Stimulated activated CD4-positive, alpha-beta T cell treated with anti-CD3 and anti-CD28 coated beads, Interleukin-15, amount 100 ng/mL, for 1 hour (primary cell): ENCODE measurements at regions not wholly inside any gene's neighbourhood (a gene's known extent, or its start where the extent isn't known, plus 50 kb on each side); places are given as distances from the start of the nearest gene placed in this dataset.

ENCODE experiments used
- DNase-seq, 2 donors: peaks; one replicate each; pipeline ENCODE4 v3.0.0-alpha.2; 2020; ENCODE audit warnings: low read depth in 1 of 2, low spot score in 1 of 2

DNA sequence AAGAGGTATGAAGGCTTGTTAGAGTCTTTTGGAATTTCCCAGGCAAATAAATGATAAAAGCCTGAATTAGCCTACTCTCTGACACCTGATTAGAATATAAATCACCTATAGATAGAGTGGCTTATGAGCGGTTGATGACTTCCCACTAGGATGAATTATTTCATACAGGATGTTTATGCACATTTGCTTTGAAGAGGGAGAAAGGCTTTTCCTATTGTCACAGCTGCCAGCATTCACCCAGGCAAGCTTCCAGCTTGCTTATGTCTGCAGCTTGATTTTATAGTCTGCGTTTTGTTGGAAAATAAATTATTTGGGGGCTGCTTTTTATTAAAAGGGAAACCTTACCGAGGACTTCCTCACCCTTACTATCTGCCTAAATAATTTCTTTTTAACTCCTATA is 51.3 kb upstream of the EIF2S2 start:
- no peak for DNase-seq

DNA sequence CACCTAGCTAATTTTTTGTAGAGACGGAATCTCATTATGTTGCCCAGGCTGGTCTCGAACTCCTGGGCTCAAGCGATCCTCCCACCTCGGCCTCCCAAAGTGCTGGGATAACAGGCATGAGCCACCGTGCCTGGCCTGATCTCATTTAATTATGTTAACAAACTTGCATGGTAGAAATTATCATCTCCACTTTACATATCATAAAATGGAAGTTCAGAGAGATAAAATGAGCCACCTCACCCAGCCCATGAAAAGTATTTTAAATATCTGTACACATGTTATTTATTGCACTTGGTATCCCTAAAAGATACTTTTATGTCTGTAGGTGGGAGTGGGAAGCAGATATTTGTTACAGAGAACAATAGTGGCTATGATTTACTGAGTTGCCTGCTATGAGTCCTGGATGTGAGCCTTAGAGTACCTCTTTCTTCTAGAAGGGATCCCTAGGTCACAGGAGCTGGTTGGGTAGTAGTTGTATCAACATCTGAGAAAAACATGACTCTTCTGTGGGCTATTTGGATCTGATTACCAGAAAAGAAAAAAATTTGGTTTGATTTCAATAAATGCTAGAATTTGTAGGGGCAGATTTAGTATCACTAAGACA is 52.4 kb upstream of the EIF2S2 start:
- no peak for DNase-seq

DNA sequence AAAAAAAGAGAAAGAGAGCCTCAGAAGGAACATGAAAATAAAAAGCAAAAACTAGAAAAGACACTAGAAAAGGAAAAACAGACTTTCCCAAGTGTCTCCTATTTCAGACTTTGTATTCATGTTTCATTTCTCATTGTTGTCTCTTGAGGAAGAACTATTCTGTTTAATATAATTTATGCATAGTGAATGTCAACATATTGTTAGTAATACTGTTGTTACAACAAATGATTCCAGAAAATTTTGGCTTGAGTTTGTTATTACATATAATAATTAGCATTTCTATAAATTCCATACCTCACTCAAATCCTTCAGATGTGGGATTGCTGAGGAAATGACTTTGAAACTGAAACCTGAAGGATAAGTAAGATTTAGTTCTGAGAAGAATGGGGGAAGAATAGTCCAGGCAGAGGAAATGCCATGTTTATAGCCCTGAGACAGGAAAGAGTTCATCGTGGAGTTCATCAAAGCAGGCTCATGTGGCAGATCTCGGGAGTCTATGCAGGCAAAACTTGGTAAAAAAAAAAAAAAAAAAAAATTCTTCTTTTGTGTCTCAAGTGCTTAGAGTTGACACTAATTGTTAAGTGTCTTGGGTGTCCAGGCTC is 53.1 kb upstream of the EIF2S2 start:
- DNase-seq, result no peak

DNA sequence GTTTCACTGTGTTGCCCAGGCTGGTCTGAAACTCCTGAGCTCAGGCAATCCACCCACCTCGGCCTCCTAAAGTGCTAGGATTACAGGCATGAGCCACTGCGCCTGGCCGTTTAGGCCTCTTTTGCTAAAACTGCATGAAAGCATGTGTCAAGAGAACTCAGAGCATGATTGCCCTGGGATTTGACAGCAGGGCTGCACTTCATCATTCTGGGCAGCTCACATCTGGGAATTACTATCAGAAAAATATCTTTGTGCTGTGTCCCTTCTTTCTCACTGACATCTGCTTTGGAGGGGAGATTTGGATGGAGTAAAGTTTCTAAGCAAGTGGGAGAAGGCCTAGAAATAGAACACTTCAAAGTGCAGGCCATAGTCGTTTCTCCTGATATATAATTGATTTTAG is 59.6 kb upstream of the EIF2S2 start:
- DNase-seq, result no peak

DNA sequence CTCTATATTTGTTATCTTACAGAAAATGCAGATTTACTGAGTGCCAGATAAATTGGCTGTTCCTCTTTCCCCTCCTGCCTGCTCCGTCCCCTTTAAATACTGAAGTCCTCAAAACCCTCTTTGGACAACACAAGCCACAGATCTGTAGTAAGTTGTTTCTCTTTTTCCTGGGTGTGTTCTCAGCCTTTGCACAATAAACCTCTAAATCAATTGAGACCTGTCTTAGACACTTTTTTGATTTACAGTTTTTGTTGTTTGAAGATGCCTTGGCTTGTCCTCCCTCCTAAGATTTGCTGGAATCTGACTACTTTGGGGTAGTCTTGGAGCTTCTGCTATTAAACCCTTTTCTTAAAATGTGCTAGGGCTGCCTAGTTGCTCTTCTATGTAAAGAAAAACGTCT is 60.9 kb upstream of the EIF2S2 start:
- no peak for DNase-seq

DNA sequence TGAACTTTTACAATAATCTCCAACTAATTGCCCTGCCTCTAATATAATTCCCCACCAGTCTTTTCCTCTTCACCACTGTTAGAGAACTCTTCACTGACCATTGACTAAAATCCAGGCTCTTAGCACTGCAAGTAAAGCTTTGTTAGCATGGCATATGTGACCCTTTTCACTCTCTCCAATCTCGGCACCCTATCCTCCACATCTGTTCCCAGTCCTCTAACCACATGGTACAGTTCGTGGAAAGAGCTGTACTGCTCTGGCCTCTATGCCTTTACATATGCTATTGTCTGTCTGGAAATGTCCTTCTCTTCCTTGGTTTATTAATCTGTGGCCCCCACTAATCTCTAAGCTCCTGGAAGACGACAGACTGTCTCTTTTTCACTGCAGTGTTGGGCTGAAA is 63.0 kb upstream of the EIF2S2 start:
- no peak for DNase-seq

- DNase-seq, result no peak
Measured at GRCh38 chr20:34175879-34176278, 63.8 kb upstream of the EIF2S2 start.

DNA sequence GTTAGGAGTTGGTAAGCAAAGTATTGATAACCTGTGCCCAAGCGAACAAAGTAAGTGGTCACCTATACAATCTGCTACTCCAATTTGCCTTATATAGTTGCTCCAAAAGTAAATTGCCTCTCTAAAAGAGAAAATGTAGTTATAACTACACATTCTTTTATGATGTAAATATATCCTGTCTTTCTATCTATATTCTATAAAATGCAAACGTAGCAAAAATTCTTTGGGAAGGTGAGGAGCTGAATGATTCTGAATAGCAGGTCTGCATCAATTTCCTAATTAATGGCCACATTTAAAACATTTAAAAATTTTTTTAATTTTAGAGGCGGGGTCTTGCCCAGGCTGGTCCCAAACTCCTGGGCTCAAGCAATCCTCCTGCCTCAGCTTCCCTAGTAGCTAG is 64.2 kb upstream of the ASIP start:
- DNase-seq, result no peak

DNA sequence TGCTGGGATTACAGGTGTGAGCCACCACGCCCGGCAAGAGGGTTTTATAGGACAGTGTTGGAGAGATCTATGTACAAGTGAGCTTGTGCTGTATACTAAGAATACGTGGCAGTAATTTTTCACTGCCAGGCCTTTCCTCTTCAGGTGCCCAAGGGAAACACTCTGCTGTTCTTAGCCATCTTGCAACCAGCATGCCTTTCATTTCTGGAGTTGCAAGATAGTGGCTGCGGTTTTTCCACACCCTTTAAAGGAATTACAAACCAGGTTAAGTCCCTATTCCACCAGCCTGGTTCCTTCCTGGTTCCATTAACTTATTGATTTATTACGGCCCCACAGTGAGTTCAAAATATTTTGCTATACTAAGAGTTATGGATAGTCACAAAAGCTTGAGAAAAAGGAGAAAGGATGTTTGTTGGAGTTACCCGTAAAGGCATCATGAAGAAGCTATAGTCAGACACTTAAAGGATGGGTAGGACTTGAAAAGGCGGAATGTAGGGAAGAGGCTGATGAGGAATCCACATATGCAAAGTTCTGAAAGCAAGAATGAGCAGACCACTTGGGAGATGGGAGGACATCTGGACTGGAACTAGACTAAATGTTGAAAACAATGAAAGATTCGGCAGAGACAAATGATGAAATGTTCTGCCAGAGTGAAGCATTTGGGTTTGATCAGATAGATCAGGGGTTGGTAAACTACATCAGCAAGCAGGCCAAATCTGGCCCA is 61.4 kb upstream of the ASIP start:
- DNase-seq, result no peak

DNA sequence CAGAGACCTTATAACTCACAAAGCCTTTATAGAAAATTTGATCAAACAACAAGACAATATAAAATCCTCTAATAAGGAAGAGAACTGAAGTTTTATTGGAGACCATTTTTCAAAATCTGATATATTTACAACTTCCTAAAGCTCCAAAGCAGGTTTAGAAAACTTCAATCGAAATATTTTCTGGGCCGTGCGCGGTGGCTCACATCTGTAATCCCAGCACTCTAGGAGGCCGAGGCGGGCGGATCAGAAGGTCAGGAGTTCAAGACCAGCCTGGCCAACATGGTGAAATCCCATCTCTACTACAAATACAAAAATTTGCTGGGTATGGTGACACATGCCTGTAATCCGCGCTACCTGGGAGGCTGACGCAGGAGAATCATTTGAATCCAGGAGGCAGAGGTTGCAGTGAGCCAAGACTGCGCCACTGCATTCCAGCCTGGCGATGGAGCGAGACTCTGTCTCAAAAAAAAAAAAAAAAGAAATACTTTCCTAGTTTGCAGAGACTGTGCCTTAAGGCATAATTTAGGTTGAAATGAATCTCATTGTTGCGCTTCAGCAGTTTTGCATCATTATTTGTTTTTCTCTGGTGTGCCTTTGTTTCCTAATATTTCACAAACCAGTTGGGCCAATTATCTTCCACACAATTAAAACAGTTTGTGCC is 60.6 kb upstream of the ASIP start:
- no peak for DNase-seq

DNA sequence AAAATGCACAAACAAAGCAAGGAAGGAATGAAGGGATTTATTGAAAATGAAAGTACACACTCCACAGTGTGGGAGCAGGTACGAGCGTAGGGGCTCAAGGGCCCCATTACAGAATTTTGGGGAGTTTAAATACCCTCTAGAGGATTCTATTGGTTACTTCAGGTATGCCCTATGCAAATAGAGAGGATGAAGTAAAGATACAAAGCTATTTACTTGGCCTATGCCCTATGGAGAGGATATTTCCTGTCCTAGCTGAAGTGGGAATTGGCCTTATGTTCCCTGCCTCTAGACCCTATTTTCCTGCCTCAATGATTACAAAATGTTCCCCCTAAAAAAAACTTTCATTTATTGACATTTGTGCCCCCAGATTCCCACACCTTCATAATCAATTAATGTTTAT is 59.7 kb upstream of the ASIP start:
- DNase-seq, result no peak

DNA sequence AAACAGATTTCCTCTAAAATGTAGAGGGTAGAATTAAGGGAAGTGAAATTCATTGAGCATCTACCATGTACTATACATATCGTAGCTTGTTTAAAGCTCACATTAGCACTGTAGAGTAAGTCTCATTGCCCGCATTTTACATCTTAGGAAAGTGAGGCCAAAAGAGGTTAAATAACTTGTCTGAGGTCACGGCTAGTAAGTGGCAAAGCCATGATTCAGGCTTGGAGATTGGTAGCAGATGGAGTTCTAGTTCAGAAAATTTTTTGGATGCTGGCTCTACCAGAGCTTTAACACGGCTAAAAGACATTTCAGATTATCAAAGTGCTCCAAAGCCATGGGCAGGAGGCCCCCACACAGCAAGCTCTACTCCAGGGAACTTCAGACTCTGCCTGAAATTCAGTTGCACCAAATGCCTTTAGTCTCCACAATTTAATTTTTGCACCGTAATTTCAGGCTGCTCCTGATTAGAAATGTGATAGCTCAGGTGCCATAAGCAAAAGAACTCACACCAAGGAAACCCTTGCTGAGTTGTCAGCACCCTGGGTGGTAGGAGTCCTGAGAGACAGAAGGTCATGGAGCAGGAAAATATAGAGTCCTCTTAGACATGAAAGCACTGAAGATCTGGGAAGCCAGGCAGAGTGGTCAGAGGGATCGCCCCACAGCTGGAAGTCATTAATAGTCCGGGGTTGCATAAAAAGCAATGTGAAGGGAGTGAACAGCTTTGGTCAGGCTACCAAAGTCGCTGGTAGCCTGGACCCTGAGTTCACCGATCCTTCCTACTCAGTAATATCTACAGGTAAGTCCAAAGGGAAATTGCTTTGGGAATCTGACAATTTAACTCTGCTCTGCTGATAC is 55.2 kb upstream of the ASIP start:
- DNase-seq, result no peak

- no peak for DNase-seq
Measured at GRCh38 chr20:34189572-34190163, 51.6 kb upstream of the ASIP start.

- no peak for DNase-seq
Measured at GRCh38 chr20:34190262-34190661, 51.0 kb upstream of the ASIP start.

DNA sequence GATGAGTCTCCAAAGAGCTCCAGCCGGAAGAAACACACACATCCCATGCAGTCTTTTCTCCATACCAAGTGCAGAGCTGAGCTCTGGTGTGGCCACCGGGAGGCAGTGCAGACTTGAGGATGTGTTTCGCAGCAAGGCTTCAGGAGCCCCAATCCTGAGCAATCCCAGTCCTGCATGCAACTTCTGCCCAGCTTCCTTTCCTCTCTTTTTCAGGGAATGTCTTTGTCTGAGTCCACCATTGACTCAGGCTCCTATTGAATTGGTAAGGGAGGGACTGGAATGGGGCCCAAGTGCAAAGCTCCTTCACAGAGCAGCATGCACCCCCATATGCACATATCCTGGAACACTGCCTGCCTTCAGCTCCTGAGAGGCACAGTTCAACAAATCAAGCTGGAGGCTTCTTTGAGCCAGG is 50.5 kb upstream of the ASIP start:
- DNase-seq, result peak in 1 of 2 donors; percentile 6
